ENCODE measurements at regions not wholly inside any gene's neighbourhood (a gene's known extent, or its start where the extent isn't known, plus 50 kb on each side); places are given as distances from the start of the nearest gene placed in this dataset.

DNA sequence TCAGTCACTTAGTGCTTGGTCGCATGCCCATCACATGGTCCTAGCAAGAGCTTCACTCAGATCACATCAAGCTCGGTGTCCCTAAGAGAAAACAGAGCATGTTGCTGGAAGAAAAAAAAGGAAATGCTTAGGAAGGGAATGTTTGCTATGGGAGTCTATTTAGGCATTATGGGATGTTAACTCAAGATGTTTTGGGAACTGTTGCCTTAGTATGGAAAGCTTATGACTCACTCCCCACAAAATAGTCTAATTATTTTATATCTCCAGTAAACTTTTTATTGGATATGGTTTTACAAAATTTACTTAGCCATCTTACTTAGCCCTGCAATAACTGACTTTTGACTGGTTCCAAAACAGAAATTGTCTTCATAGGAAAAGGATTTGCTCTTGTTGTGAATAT lies 439.5 kb upstream of the ZEB2 start:
- DNase-seq (ENCODE audit: low read depth in 3 of 3, low spot score in 1 of 3) = no peak

- DNase-seq (ENCODE audit: low read depth in 3 of 3, low spot score in 1 of 3) = no peak
Observed at GRCh38 chr2:144950899-144951560, 431.1 kb upstream of the ZEB2 start.

DNA sequence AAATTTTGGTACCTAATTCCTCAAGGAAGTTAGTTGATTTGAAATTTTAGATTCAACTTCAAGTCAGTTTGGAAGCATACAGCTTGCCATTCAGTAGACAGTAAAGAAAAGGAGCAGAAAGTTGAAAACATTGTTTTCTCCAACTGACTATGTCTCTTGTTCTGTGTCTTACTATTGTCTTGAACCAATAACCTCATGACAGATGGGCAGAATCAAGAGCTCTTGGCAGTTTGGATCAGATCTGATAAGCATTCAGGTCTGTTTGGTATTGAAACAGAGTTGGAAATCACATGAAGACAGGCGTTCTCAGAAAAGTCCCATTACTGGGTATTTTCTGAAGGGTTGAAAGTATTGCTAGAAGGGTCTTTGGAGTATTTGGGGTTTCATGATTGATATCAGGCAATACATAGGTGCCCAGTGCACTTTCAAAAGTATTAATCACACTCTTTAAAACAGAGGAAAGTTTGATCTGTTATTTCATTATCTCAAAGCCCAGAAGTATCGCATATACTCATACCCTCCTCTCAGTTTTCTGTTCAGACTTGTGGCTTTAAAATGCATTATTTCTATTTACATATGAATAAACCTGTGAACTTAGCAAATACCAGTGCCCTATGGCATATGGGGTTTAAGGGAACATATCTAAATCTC lies 428.4 kb upstream of the ZEB2 start:
- DNase-seq (ENCODE audit: low read depth in 3 of 3, low spot score in 1 of 3) = no peak

DNA sequence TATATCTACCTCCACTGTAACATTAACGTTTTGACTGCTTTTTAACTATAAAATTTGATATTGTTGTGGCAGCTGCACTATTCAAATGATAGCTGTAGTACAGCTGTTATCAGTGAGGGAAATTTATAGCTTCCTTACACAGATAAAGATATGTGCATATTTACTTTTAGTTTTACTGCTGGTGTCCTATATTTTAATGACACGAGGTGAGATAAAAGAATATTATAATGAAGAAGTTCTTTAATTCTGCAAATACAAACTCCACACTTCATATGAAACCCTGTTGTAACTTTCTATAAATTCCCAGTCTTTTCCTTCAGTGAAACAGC lies 427.8 kb upstream of the ZEB2 start:
- DNase-seq (ENCODE audit: low read depth in 3 of 3, low spot score in 1 of 3) = no peak

- DNase-seq (ENCODE audit: low read depth in 3 of 3, low spot score in 1 of 3) = no peak
Observed at GRCh38 chr2:144946263-144946662, 426.3 kb upstream of the ZEB2 start.

- DNase-seq (ENCODE audit: low read depth in 3 of 3, low spot score in 1 of 3) = no peak
Observed at GRCh38 chr2:144944546-144945220, 424.8 kb upstream of the ZEB2 start.

GRCh38 chr2:144943986-144944385 lies 424.1 kb upstream of the ZEB2 start:
- DNase-seq (ENCODE audit: low read depth in 3 of 3, low spot score in 1 of 3) = no peak

- DNase-seq (ENCODE audit: low read depth in 3 of 3, low spot score in 1 of 3) = no peak
Observed at GRCh38 chr2:144943293-144943941, 423.5 kb upstream of the ZEB2 start.

DNA sequence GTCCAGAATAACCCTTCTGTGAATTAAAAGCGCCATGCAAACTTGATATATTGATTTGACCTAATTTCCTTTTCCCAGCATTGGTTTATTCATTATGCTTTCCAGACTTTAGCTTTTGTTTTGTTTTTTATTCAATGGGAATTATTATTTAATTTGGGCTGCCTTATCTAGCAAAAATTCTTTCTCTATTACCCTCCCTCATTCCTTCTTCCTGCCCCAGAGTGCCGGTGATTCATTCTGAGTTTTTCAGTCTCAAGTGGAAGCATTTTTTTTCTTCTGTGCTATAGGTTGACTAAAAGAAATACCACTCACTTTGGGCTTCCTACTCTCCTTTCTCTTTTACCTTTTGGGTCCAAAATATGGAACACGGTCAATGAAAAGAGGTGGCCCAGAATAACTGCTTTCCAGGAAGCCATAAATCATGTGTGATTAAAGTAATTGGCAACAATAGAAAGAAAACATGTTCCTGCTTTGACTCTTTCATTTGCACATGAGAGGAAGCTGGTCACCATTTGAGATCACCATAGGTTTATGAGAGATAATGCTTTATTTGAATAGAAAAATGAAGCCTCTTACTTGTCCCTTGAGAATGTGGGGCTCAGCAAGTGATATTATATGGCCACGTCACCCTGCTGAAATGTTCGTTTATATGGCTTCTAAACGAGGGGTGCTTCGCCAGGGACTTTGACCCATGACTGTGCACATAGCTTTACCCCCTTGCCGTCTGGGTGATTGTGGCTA lies 422.8 kb upstream of the ZEB2 start:
- DNase-seq (ENCODE audit: low read depth in 3 of 3, low spot score in 1 of 3) = no peak

DNA sequence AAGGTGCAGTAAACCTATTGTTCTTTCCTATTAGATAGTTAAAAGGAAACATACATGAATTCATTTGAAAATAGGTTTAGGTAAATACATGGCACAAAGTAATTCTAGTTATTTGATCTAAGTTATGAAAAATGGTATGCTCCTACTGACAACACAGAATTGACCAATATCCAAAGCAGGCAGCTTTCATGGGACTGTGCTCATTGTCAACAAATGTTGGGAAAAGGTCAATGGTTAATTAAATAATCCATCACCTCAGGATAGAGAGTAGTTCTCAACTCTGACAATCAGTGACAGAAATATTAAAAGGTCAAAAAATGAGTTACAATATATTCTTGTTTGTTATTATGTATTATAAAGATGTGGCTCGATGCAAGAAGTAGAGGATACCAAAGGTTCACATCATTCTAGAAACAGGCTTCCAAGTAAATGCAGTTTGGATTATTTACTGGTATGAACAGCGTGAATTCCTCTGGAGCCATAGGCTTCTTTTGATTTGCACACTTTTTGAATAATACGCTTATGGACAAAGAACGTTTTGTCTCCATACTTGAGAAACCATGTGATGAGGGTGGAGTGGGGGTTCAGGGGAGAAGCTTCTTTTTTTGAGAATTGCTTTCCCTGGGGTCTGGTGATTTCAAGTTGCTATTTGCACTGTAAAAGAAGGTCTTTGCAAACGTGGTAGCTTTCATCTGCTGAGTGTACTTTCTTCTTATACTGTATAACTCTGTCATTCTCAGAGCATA lies 422.0 kb upstream of the ZEB2 start:
- no peak for DNase-seq (ENCODE audit: low read depth in 3 of 3, low spot score in 1 of 3)

GRCh38 chr2:144939590-144939989 lies 419.7 kb upstream of the ZEB2 start:
- no peak for DNase-seq (ENCODE audit: low read depth in 3 of 3, low spot score in 1 of 3)

DNA sequence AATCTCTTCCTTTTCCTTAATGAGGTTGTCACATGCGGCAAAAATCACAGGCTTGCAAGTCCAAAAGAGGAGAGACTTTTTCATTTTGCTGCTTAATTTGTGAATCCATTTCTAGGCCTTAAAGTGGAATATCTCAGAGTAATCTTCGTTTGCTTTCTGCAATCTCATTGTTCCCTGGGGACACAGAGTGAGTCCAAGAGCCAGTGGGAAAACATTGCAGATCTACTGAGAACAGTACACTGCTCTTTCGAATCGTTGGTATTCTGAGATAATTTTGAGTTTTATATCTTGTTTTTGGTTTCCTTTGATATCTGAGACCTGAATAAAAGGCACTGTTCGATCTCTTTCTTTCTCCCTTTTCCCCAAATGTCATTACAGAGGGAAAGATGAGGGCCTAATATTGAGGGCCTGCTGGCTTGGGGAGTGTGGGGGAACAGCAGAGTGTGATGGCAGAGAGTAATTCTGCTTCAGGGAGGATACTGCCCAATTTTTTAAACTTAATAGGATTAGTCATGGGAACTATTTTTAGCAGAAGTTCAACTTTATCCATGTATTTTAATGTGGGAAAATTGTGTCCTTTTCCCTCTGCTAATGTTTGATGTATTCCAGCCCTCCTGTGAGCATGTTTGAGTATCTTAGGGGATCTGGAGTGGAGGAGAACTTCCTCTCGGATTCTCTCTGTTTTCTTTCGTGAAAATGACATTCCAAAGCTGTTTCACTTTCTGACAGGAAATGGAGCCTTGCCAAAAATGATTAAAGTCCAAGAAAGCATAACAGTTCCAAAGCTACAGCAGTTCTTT lies 418.2 kb upstream of the ZEB2 start:
- no peak for DNase-seq (ENCODE audit: low read depth in 3 of 3, low spot score in 1 of 3)

DNA sequence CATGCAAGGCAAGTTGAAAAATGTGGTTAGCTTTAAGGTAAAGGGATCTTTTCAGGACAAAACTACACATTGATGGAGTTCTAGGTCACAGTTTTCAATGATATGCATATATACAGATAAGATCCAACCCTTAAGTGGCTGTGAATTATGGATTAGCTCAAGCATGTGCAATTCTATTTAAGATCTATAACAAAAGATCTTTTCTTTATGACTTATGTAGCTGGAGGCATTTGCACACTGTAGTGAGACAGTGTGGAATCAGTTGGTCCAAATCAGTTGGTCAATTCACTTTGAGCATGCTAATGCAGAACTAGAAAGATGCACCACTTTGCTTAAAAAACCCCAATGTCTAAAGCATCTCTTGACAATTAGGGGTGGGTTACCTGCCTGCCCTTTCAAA lies 417.1 kb upstream of the ZEB2 start:
- no peak for DNase-seq (ENCODE audit: low read depth in 3 of 3, low spot score in 1 of 3)

DNA sequence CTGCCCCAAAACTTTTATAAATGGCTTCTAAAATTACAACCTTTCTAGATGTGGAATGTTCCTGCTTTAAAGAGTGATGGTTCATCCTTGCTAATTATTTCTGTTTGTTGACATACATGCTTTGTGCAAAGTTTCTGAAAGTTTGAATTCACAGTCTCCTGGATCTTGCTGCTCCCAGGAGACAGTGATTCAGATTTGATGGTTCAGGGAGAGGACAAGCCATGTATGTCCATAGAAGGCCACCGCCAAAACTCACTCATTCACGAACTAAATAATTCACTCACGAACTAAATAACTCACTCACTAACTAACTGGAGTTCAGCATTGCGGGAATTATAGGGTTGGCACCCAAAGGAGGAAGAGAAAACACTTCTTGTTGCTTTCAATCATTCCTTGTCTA lies 416.5 kb upstream of the ZEB2 start:
- DNase-seq (ENCODE audit: low read depth in 3 of 3, low spot score in 1 of 3) = no peak

- no peak for DNase-seq (ENCODE audit: low read depth in 3 of 3, low spot score in 1 of 3)
Observed at GRCh38 chr2:144935736-144936135, 415.8 kb upstream of the ZEB2 start.

DNA sequence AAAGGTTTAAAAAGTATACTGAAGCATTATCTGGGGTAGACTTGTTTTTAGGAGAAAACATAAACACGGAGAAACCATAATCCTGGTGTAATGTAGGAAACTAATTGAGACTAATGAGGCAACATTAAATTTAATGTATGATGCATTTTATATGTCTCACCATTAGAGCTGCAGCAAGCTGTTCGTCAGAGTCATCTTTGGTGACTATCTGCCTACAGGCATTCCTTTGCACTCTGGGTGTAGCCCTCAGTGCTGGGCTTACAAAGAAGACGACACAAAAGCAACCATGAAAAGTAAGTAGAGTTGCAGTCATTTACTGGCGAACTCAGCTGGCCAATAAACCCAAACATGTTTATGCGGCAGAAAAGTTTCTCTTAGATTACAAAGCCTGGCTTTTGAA lies 415.3 kb upstream of the ZEB2 start:
- DNase-seq (ENCODE audit: low read depth in 3 of 3, low spot score in 1 of 3) = no peak

DNA sequence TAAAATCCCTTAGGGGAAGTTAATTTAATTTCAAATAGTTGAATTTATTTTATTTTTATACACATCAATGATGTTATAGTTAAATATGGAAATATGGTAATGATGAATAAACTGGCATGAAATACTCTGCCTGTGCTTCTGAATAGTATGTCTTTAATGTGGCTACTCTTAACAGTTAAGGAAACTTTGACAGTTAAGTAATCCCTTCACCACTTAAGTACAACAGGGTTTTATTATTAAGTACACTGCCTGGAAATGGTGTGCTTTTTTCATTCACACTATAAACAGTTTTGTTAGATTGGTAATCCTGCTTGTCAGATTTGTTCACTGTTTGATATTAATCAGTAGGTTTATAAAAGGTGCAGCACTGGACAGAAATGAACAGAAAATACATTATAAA lies 412.0 kb upstream of the ZEB2 start:
- no peak for DNase-seq (ENCODE audit: low read depth in 3 of 3, low spot score in 1 of 3)

DNA sequence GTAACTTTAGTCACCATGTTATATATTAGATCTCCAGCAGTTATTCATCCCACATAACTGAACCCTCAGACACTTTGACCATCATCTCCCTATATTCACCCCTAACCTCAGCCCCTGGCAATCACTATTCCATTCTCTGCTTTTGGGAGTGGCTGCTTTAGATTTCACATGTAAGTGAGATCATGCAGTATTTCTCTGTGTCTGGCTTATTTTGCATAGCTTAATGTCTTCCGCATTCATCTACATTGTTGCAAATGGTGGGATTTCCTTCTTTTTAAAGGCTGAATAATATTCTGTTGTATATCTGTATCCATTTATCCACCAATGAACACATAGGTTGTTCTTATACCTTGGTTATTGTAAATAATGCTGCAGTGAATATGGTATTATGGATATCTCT lies 411.6 kb upstream of the ZEB2 start:
- DNase-seq (ENCODE audit: low read depth in 3 of 3, low spot score in 1 of 3) = no peak

DNA sequence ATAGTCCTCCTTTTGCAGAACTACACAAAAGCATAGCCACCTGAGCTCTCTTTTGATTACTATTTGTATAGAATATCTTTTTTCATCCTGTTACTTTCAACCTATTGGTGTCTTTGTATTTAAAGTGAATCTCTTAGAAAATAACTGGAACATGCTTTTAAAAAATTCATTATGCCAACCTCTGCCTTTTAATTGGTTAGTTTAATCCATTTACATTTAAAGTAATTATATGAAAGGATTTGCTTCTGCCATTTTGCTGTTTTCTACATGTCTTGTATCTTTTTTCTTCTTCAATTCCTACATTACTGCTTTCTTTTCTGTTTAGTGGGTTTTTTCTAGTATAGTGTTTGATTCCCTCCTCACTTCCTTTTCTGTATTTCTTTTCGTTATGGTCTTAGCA lies 407.5 kb upstream of the ZEB2 start:
- DNase-seq (ENCODE audit: low read depth in 3 of 3, low spot score in 1 of 3) = no peak

- DNase-seq (ENCODE audit: low read depth in 3 of 3, low spot score in 1 of 3) = no peak
Observed at GRCh38 chr2:144925886-144926285, 406.0 kb upstream of the ZEB2 start.
